GM21723 (cell line): ENCODE measurements at regions not wholly inside any gene's neighbourhood (a gene's known extent, or its start where the extent isn't known, plus 50 kb on each side); places are given as distances from the start of the nearest gene placed in this dataset.
A peak's percentile ranks its signal among the peaks of the same experiment; 100 is the strongest.

ENCODE experiments used
- ATAC-seq: cut with Tn5 transposase; IDR thresholded peaks from one replicate; pipeline ENCODE4 v1.9.1; 2021; ENCODE audit warnings: mild to moderate bottlenecking, moderate library complexity; ENCODE audit not compliant: unreplicated experiment

- no peak for ATAC-seq
Observed at GRCh38 chr13:29713839-29714238, 118.4 kb upstream of the SLC7A1 start.

- ATAC-seq: no peak
Observed at GRCh38 chr13:29711776-29712175, 116.3 kb upstream of the SLC7A1 start.

GRCh38 chr13:29710511-29710910 lies 115.0 kb upstream of the SLC7A1 start:
- ATAC-seq: no peak

- no peak for ATAC-seq
Observed at GRCh38 chr13:29709407-29710069, 114.0 kb upstream of the SLC7A1 start.

GRCh38 chr13:29707876-29708543 lies 112.5 kb upstream of the SLC7A1 start:
- peak; percentile 60 for ATAC-seq

GRCh38 chr13:29706923-29707322 lies 111.4 kb upstream of the SLC7A1 start:
- no peak for ATAC-seq

- ATAC-seq: no peak
Observed at GRCh38 chr13:29704648-29705047, 109.2 kb upstream of the SLC7A1 start.

DNA sequence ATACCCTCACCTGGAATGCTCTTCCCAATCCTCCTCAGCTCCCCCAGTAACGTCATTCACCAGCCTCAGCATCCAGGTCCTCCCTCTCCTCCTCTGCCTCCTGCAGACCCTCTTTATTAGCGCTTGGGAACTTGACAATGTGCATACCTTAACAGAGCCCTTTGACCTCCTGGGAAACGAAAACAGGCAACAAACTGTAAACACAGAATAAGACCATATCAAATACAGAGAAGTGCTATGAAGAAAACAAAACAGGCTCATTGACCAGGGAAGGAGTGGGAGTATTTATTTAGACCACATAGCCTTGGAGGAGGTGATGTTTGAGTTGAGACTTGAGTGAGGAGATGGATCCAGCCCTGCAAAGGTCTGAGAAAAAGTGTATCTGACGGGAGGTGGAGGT lies 107.9 kb upstream of the SLC7A1 start:
- no peak for ATAC-seq

DNA sequence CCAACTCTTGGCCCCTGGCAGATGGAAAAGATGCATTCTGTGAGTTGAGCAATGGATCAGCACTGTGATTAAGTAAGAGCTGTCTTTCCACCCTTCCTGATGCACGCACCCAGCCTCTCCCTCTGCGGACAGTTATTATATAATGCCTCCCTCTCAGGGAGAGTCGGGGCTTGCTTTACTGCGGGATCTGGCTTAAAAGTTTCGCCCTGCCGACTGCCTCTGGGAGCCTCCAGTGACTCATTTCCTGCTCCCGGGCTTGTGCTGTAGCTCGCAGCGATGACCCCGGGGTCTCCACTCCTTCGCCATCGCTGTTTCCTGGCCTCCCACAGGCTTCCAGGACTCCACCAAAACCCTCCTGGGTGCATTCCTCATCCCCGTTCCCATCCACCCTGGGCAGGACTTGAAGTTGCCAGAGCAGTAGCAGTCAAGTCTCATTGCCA lies 107.4 kb upstream of the SLC7A1 start:
- ATAC-seq: no peak

DNA sequence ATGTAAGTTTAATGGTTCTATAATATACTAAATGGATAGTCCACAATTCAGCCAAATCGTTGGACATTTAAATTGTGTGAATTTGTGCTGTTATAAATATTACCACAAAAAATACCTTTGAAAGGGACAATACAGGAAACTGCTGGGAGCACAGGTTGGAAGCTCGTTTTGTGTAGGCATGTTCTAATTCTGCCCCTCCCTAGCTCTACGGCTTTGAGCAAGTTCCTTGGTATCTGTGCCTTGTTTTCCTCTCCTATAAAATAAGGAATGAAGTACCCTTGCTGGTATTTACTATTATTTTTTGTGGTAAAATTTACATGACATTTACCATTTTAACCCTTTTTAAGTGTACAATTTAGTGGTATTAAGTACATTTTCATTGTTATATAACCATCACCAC lies 102.6 kb upstream of the SLC7A1 start:
- ATAC-seq: no peak

GRCh38 chr13:29696606-29697005 lies 101.1 kb upstream of the SLC7A1 start:
- no peak for ATAC-seq

DNA sequence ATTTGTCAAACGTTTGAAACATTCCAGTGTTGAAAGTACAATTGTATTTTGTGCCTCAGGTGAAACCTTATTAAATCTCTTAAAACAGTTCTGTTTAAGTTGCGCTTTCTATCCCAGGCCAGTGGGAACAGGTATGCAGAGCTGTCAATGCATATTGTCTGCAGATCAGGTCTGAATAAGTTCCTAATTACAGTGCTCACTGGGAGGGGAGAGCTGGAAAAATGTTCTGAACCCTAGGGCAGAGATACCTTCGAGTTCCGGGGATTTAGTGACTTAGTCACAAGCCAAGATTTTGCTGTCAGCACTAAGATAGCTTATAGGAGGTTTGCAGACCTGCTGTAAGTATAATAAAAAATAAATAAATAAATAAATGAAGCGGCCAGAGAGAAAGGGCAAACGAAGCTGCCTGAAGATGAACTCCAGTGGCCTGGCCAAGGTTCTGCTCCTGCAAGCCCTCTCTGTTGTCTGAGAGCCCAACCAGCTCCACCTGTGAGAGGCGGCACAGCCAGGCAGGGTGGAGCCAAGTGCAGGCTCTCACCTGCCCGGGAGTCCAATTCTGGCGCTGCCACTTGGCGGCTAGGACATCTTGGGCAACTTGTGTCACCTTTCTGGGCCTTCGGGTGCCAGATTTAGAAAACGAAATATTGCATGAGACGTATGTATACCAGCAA lies 97.9 kb upstream of the SLC7A1 start:
- no peak for ATAC-seq

GRCh38 chr13:29689548-29689947 lies 94.1 kb upstream of the SLC7A1 start:
- no peak for ATAC-seq

DNA sequence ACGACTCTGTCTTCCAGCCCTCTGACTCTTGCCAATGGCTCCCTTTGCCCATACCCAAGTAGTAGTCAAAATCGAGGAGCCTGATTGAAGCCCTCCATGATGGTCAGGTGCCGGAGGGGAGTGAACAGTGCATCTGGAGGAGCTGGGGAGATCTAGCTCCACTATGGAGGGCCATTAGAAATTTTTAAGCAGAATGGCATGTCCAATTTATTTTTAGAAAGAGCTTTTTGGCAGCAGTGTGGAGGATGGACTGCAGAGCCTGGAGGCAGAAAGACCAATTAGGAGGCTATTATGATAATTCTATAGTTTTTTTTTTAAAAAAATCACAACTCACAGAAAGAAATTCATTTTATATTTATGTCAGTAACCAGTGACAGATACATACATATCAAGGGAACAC lies 92.7 kb upstream of the SLC7A1 start:
- ATAC-seq: no peak

DNA sequence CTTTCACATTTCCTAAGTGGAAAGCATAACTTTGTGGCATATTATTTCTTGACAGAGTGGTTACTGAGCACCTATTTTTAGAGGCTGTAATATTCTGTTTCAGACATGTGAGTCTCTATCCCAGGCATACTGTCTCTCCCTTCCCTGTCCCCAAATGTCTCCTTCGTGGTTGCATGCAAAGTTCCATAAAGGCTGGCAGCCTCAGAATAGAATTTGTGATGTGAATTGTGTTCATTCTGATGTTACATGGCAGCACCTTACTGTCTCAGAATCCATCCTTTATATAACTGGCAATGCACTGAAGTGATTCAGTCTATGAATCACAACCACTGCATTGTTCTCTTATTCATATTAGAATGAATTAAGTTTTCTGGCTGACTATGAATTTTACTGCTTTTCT lies 89.0 kb upstream of the SLC7A1 start:
- no peak for ATAC-seq

DNA sequence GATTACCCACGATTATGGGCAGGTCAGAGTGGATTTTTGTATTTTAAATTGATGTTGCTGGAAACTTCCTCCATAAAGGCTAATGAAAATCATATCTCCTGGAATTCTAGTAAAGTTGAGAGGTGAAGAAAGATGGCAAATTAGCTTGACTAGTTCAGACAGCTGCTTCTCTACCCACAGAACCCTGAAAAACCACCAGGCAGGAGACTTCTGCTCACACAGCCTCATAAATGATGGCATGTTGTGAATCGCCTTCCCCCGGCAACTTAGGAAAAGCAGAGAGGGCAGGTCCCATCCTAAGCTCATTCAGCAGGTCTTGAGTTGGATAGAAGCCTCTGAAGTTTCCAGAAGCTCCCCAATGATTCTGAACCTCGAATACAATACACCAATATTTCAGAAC lies 87.6 kb upstream of the SLC7A1 start:
- no peak for ATAC-seq

- ATAC-seq: no peak
Observed at GRCh38 chr13:29681864-29682263, 86.4 kb upstream of the SLC7A1 start.

DNA sequence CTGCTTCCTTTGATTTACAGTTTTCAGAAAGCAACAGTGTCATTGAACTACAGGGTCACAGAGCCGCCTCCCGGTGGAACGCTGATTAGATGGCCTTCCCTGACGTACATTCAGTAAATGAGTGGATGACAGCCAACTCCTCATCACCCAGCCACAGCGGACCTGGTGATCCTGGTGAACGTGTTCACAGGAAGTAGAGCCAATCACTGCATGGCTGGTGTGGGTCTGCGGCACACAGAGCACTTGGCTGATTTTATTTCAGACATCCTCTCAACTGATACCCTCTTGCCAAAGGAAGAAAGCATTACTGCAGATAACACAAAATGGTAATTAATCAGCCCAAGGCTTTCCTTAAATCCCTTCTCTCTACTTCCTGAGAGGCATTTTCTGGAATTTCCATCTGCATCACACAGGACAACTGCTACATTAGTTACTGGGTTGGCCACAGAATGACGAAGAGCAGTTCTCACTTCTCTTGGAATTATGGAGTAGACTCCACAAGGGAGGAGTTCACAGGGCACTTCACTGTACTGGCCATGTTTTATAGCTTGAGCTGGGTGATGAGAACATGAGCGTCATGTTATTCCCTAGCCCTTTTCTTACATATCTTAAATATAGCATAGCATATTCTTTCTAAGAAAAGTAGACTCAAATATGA lies 84.0 kb upstream of the SLC7A1 start:
- ATAC-seq: no peak

GRCh38 chr13:29677627-29678026 lies 82.1 kb upstream of the SLC7A1 start:
- no peak for ATAC-seq

DNA sequence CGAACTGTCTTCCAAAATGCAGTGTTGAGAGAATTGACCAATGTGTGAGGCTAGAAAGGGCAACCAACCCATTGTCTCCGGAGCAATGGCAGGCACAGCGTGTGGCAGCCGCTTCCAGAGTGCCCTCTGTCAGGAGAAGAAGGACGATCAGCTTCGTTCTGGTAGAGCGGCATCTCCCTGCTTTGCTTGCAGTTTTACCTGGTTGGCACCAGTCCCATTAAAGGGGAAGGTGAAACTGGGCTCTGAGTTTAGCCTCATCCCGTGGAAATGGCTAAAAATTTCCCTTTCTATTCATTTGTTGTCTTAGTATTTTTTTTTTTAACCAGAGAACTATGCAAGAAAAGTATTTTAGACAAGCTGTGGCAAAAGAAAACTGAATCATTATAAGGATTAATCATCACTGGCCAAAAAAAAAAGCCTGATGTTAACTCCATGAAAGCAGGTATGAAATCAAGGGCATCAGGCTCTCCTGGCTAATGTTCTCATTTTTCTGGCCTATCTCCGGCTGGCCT lies 81.5 kb upstream of the SLC7A1 start:
- ATAC-seq: no peak

GRCh38 chr13:29676535-29676934 lies 81.0 kb upstream of the SLC7A1 start:
- no peak for ATAC-seq
